Neural progenitor cell (in vitro differentiated cells): ENCODE measurements at regions not wholly inside any gene's neighbourhood (a gene's known extent, or its start where the extent isn't known, plus 50 kb on each side); places are given as distances from the start of the nearest gene placed in this dataset.

Experiments used
- EZH2 ChIP-seq: fragments of 200-600 bp; sonication (generic); IDR thresholded peaks from 2 replicates; pipeline ENCODE4 v1.6.1; 2017; ENCODE audit warnings: antibody characterized with exemption, mild to moderate bottlenecking, moderate library complexity
- EZH2phosphoT487 ChIP-seq: fragments of 200-600 bp; sonication (generic); IDR thresholded peaks from 2 replicates; pipeline ENCODE4 v1.6.1; 2017; ENCODE audit warnings: antibody characterized with exemption
- TF ChIP-seq, protein P1 (sequence below): fragments of 200-600 bp; sonication (generic); IDR thresholded peaks from 2 replicates; pipeline ENCODE4 v1.5.1; 2017; ENCODE audit warnings: antibody characterized with exemption, mild to moderate bottlenecking

GRCh38 chr6:112923940-112924587, 576.9 kb downstream of the RFPL4B start:
- TF ChIP-seq, protein P1, sequence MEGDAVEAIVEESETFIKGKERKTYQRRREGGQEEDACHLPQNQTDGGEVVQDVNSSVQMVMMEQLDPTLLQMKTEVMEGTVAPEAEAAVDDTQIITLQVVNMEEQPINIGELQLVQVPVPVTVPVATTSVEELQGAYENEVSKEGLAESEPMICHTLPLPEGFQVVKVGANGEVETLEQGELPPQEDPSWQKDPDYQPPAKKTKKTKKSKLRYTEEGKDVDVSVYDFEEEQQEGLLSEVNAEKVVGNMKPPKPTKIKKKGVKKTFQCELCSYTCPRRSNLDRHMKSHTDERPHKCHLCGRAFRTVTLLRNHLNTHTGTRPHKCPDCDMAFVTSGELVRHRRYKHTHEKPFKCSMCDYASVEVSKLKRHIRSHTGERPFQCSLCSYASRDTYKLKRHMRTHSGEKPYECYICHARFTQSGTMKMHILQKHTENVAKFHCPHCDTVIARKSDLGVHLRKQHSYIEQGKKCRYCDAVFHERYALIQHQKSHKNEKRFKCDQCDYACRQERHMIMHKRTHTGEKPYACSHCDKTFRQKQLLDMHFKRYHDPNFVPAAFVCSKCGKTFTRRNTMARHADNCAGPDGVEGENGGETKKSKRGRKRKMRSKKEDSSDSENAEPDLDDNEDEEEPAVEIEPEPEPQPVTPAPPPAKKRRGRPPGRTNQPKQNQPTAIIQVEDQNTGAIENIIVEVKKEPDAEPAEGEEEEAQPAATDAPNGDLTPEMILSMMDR, result no peak
- TF ChIP-seq EZH2, result no peak
- TF ChIP-seq EZH2phosphoT487, result no peak
